GM23248 (cell line): ENCODE measurements at regions not wholly inside any gene's neighbourhood (a gene's known extent, or its start where the extent isn't known, plus 50 kb on each side); places are given as distances from the start of the nearest gene placed in this dataset.

ENCODE experiments used
- DNase-seq: peaks from one replicate; pipeline ENCODE4 v3.0.0-alpha.2; 2015
- H2AFZ ChIP-seq: fragments of 200-600 bp; sonication (generic); 2 replicates; pipeline ENCODE4 v1.6.1; 2016; ENCODE audit warnings: antibody characterized with exemption
- H3F3A ChIP-seq: fragments of 200-600 bp; sonication (generic); 2 replicates; pipeline ENCODE4 v1.6.1; 2016; ENCODE audit warnings: mild to moderate bottlenecking, antibody characterized with exemption, mixed run types; ENCODE audit not compliant: insufficient read depth
- H3K27ac ChIP-seq: fragments of 200-600 bp; sonication (generic); 2 replicates; pipeline ENCODE4 v1.5.1; 2016; ENCODE audit warnings: mild to moderate bottlenecking
- H3K27me3 ChIP-seq: fragments of 200-600 bp; sonication (generic); replicated peaks from 2 replicates; pipeline ENCODE4 v1.6.1; 2016; ENCODE audit warnings: mild to moderate bottlenecking; ENCODE audit not compliant: insufficient read depth
- H3K36me3 ChIP-seq: fragments of 200-600 bp; sonication (generic); 2 replicates; pipeline ENCODE4 v1.6.1; 2016; ENCODE audit warnings: low read depth, mild to moderate bottlenecking
- H3K4me1 ChIP-seq: fragments of 200-600 bp; sonication (generic); 2 replicates; pipeline ENCODE4 v1.6.1; 2016; ENCODE audit warnings: mild to moderate bottlenecking; ENCODE audit not compliant: insufficient read depth
- H3K4me2 ChIP-seq: fragments of 200-600 bp; sonication (generic); one replicate; pipeline ENCODE4 v1.6.1; 2016; ENCODE audit warnings: mild to moderate bottlenecking; ENCODE audit not compliant: unreplicated experiment
- H3K4me3 ChIP-seq: fragments of 200-600 bp; sonication (generic); 2 replicates; pipeline ENCODE4 v1.5.1; 2016; ENCODE audit warnings: mild to moderate bottlenecking
- H3K79me2 ChIP-seq: fragments of 200-600 bp; sonication (generic); 2 replicates; pipeline ENCODE4 v1.6.1; 2016; ENCODE audit warnings: mild to moderate bottlenecking; ENCODE audit not compliant: insufficient read depth
- H3K9ac ChIP-seq: fragments of 200-600 bp; sonication (generic); 2 replicates; pipeline ENCODE4 v1.6.1; 2016; ENCODE audit warnings: mild to moderate bottlenecking
- H3K9me2 ChIP-seq: fragments of 200-600 bp; sonication (generic); 2 replicates; pipeline ENCODE4 v1.6.1; 2016; ENCODE audit warnings: mixed run types, mild to moderate bottlenecking, moderate library complexity; ENCODE audit not compliant: insufficient read depth
- H3K9me3 ChIP-seq: fragments of 200-600 bp; sonication (generic); one replicate; pipeline ENCODE4 v1.6.1; 2017; ENCODE audit warnings: low read depth
- H4K20me1 ChIP-seq: fragments of 200-600 bp; sonication (generic); 2 replicates; pipeline ENCODE4 v1.6.0; 2016; ENCODE audit not compliant: insufficient read depth
- EZH2 ChIP-seq: fragments of 200-600 bp; sonication (generic); IDR thresholded peaks from 2 replicates; pipeline ENCODE4 v1.6.1; 2018; ENCODE audit warnings: antibody characterized with exemption, mild to moderate bottlenecking; ENCODE audit not compliant: insufficient read depth, poor library complexity, severe bottlenecking
- EZH2phosphoT487 ChIP-seq: fragments of 200-600 bp; sonication (generic); IDR thresholded peaks from 2 replicates; pipeline ENCODE4 v1.6.1; 2018; ENCODE audit warnings: antibody characterized with exemption, moderate library complexity, mild to moderate bottlenecking, low read depth; ENCODE audit not compliant: insufficient read depth
- WGBS, 2 experiments: methylation state at CpG; one replicate each; pipeline ENCODE4 v1.1.6; 2015 to 2017; ENCODE audit warnings: low lambda C conversion rate in 2 of 2, low coverage in 1 of 2; ENCODE audit errors: missing lambda C conversion rate in 2 of 2; 5-methylcytosine and 5-hydroxymethylcytosine counted together
- in situ Hi-C: fragments of 300-500 bp; cut with MboI; formaldehyde crosslinking; loops from 2 replicates; pipeline ENCODE4 v1.15.0; 2020

DNA sequence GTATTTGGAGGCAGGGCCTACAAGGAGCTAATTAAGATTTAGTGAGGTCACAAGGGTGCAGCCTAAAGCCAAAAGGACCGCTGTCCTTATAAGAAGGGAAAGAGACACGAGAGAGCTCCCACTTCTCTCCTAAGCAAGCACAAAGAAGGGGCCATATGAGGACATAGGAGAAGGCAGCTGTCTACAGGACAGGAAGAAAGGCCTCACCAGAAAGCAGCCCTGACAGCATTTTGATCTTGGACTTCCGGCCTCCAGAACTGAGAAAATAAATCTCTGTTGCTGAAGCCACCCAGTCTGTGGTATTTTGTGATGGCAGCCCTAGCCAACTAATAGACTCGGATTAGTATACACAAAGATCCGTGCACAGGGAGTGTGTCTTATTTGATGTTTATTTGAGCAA is 139.7 kb downstream of the B3GNT2 start:
- Histone ChIP-seq H3K79me2 (no peaks in the 10 kb centered on the region), H3K4me3 (no peak overlapping the region), H3F3A (no peaks in the 10 kb centered on the region), H3K4me2 (no peak overlapping the region), H3K27me3 (no peaks in the 10 kb centered on the region), H4K20me1 (no peaks in the 10 kb centered on the region), H3K9ac (no peak overlapping the region), H2AFZ (no peak overlapping the region), H3K27ac (no peak overlapping the region), H3K36me3 (no peaks in the 10 kb centered on the region), H3K4me1 (no peaks in the 10 kb centered on the region), H3K9me3 (no peaks in the 10 kb centered on the region), H3K9me2 (no peaks in the 10 kb centered on the region)
- in situ Hi-C loops: no loop called here
- 80 to 89% methylated on average over 5 of the region's 5 CpGs for WGBS, 2 experiments
- no peak for DNase-seq
- TF ChIP-seq EZH2phosphoT487: no peak
- no peak for TF ChIP-seq EZH2

DNA sequence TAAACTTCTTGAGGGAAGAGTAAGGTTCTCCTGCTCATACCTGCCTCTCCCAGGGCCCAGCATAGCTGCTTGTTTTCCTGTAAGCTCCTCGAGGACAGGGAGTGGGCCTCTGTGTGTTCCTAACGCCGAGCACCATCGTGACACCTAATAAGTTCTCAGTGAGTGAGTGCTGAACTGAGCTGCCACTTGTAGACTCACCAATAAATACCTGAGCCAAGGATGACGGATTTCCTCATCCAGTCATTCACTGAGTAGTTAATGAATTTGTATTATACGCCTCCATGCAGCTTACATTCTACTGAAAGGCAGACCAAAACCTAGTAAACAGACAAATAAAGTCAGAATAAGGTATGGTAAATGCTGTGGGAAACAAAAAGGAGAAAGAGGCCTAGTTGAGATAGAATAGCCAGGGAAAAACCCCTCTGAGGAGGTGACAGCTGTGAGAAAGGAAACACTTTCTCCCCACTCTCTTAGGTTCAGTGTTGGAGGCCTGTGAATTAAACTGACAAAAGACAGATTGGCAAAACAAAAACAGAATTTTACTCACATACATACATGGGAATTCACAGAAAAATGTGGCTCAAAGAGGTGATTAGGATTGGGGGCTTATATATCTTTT is 138.6 kb downstream of the B3GNT2 start:
- H3K4me1 ChIP-seq: no peaks in the 10 kb centered on the region
- no peaks in the 10 kb centered on the region for H3K27me3 ChIP-seq
- no peaks in the 10 kb centered on the region for H3K36me3 ChIP-seq
- no peaks in the 10 kb centered on the region for H3F3A ChIP-seq
- no peaks in the 10 kb centered on the region for H4K20me1 ChIP-seq
- H3K4me2 ChIP-seq: no peak overlapping the region
- no peak overlapping the region for H3K27ac ChIP-seq
- H3K9me3 ChIP-seq: no peaks in the 10 kb centered on the region
- H3K9ac ChIP-seq: no peak overlapping the region
- 80 to 82% methylated on average over 6 of the region's 6 CpGs for WGBS, 2 experiments
- no peak for DNase-seq
- H3K4me3 ChIP-seq: no peak overlapping the region
- H3K79me2 ChIP-seq: no peaks in the 10 kb centered on the region
- in situ Hi-C loops: no loop called here
- no peaks in the 10 kb centered on the region for H3K9me2 ChIP-seq
- TF ChIP-seq EZH2 (no peak), EZH2phosphoT487 (no peak)
- H2AFZ ChIP-seq: no peak overlapping the region

DNA sequence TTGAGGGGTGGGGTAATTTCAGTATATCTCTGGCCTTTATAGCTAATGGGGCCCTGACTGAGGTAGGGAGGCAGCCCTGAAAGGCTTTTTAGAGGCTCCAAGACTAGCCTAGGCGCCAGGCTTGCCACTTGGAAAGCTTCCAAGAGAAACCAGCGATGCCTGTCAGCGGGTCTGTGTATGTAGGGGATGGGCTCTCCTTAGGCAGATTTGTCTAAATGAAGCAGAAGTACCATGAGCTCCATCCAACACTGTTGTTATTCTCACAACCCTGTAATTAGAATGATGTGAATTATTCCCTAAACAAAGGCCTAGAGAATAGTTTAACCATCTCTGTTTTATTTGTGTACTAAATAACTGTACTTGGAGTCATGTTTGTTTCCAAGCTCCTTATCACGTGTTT is 138.1 kb downstream of the B3GNT2 start:
- H2AFZ ChIP-seq: no peak overlapping the region
- no peak for TF ChIP-seq EZH2
- no peak for TF ChIP-seq EZH2phosphoT487
- H3K9ac ChIP-seq: no peak overlapping the region
- 0 out of 2 replicates have a peak, but pooled peaks cover 5% of the 10 kb centered on the region for H3K27me3 ChIP-seq
- no peaks in the 10 kb centered on the region for H3K36me3 ChIP-seq
- no peak for DNase-seq
- no peaks in the 10 kb centered on the region for H3K9me3 ChIP-seq
- H3K4me2 ChIP-seq: no peak overlapping the region
- no peak overlapping the region for H3K4me3 ChIP-seq
- H3K4me1 ChIP-seq: no peaks in the 10 kb centered on the region
- no peaks in the 10 kb centered on the region for H3F3A ChIP-seq
- no peaks in the 10 kb centered on the region for H4K20me1 ChIP-seq
- H3K79me2 ChIP-seq: no peaks in the 10 kb centered on the region
- H3K27ac ChIP-seq: no peak overlapping the region
- no peaks in the 10 kb centered on the region for H3K9me2 ChIP-seq
- 65 to 69% methylated on average over 4 of the region's 4 CpGs for WGBS, 2 experiments
- in situ Hi-C loops: no loop called here

DNA sequence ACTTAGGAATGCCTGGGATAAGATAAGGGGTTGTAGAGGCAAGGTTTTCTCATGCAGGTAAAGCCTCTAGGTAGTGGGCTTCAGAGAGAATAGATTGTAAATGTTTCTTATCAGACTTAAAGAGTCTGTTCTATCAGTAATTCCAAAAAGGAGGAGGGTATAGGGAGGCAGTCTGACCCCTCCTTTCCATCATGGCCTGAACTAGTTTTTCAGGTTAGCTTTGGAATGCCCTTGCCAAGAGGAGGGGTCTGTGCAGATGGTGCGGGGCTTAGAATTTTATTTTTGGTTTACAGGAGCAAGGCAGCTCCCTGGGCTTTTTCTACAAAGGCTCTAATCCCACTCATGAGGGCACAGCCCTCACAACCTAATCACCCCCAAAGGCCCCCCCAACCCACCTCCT is 135.0 kb downstream of the B3GNT2 start:
- H3K9ac ChIP-seq: no peak overlapping the region
- in situ Hi-C loops: no loop called here
- H3F3A ChIP-seq: no peaks in the 10 kb centered on the region
- no peak for DNase-seq
- H2AFZ ChIP-seq: no peak overlapping the region
- H3K4me3 ChIP-seq: no peak overlapping the region
- H3K4me1 ChIP-seq: no peaks in the 10 kb centered on the region
- H3K27ac ChIP-seq: no peak overlapping the region
- no peaks in the 10 kb centered on the region for H3K36me3 ChIP-seq
- TF ChIP-seq EZH2phosphoT487: no peak
- TF ChIP-seq EZH2: no peak
- H3K9me2 ChIP-seq: no peaks in the 10 kb centered on the region
- no peak overlapping the region for H3K4me2 ChIP-seq
- no peaks in the 10 kb centered on the region for H3K9me3 ChIP-seq
- no peaks in the 10 kb centered on the region for H4K20me1 ChIP-seq
- H3K79me2 ChIP-seq: no peaks in the 10 kb centered on the region
- 85 to 92% methylated on average over 1 of the region's 1 CpG for WGBS, 2 experiments
- 0 out of 2 replicates have a peak, but pooled peaks cover 5% of the 10 kb centered on the region for H3K27me3 ChIP-seq
